ENCODE measurements at regions not wholly inside any gene's neighbourhood (a gene's known extent, or its start where the extent isn't known, plus 50 kb on each side); places are given as distances from the start of the nearest gene placed in this dataset.

GRCh38 chr7:131103997-131104396 lies 223.7 kb upstream of the MKLN1 start:
- TF ChIP-seq CTCF (IDR thresholded peaks at IDR 0.05) (no peak), POLR2A (IDR thresholded peaks at IDR 0.05) (no peak)
